ENCODE measurements at regions not wholly inside any gene's neighbourhood (a gene's known extent, or its start where the extent isn't known, plus 50 kb on each side); places are given as distances from the start of the nearest gene placed in this dataset.
A peak's percentile ranks its signal among the peaks of the same experiment; 100 is the strongest.

GRCh38 chr12:89134213-89134770, 218.0 kb downstream of the DUSP6 start:
- Histone ChIP-seq H3K14ac (ENCODE audit: low read length) (no peak overlapping the region), H3K27ac (replicated peaks; ENCODE audit: low read length) (no peak overlapping the region), H2BK120ac (ENCODE audit: low read depth, low read length) (no peak overlapping the region), H2AK5ac (ENCODE audit: low read depth, low read length) (no peak overlapping the region), H3K27me3 (ENCODE audit: control insufficient read depth in 3 of 3, insufficient read depth in 3 of 3, low read depth in 1 of 3, low read length in 3 of 3) (no peaks in the 10 kb centered on the region), H3K9me3 (replicated peaks in 1 of 2; ENCODE audit: control insufficient read depth in 2 of 2, insufficient read depth in 1 of 2, low read depth in 1 of 2, low read length in 2 of 2) (no peaks in the 10 kb centered on the region), H3K4me2 (ENCODE audit: insufficient read depth, low read length, poor library complexity, severe bottlenecking) (no peak overlapping the region), H2BK12ac (ENCODE audit: low read length) (no peak overlapping the region), H4K8ac (ENCODE audit: low read depth, low read length) (no peak overlapping the region), H3K4ac (ENCODE audit: low read length) (no peak overlapping the region), H4K91ac (ENCODE audit: low read depth, low read length, poor library complexity) (no peak overlapping the region), H3K18ac (ENCODE audit: low read length) (no peak overlapping the region), H3K36me3 (replicated peaks in 1 of 2; ENCODE audit: control insufficient read depth in 2 of 2, insufficient read depth in 2 of 2, low read length in 2 of 2) (no peaks in the 10 kb centered on the region), H2BK15ac (ENCODE audit: low read length) (no peak overlapping the region), H3K4me3 (ENCODE audit: low read length in 2 of 2) (no peak overlapping the region), H3K9ac (ENCODE audit: low read depth, low read length, poor library complexity) (no peak overlapping the region), H3K79me1 (ENCODE audit: low read depth, low read length) (no peaks in the 10 kb centered on the region), H3K23ac (ENCODE audit: low read depth, low read length, poor library complexity) (no peak overlapping the region), H2AFZ (ENCODE audit: low read length) (no peak overlapping the region), H3K4me1 (ENCODE audit: control insufficient read depth in 2 of 2, insufficient read depth in 1 of 2, low read depth in 1 of 2, low read length in 2 of 2) (peaks cover 0 to 2% of the 10 kb centered on the region in 2 donors), H2BK5ac (ENCODE audit: low read length) (no peak overlapping the region)
- no peak for DNase-seq (ENCODE audit: low spot score)
- WGBS, 2 donors (ENCODE audit: extremely low coverage in 2 of 2, insufficient read length in 2 of 2, insufficient replicate concordance in 1 of 2): no CpG with 5 or more reads among the region's 3 CpGs

- whole genome bisulfite sequencing, 2 donors (ENCODE audit: extremely low coverage in 2 of 2, insufficient read length in 2 of 2, insufficient replicate concordance in 1 of 2): no CpG with 5 or more reads among the region's 3 CpGs
- no peaks in the 10 kb centered on the region for H3K79me1 ChIP-seq (ENCODE audit: low read depth, low read length)
- no peak overlapping the region for H3K4ac ChIP-seq (ENCODE audit: low read length)
- H4K8ac ChIP-seq (ENCODE audit: low read depth, low read length): no peak overlapping the region
- no peak overlapping the region for H2AK5ac ChIP-seq (ENCODE audit: low read depth, low read length)
- H3K27ac ChIP-seq (replicated peaks; ENCODE audit: low read length): no peak overlapping the region
- no peak overlapping the region for H2BK15ac ChIP-seq (ENCODE audit: low read length)
- H3K4me2 ChIP-seq (ENCODE audit: insufficient read depth, low read length, poor library complexity, severe bottlenecking): no peak overlapping the region
- no peak for DNase-seq (ENCODE audit: low spot score)
- H3K23ac ChIP-seq (ENCODE audit: low read depth, low read length, poor library complexity): no peak overlapping the region
- peak overlapping the region; percentile 14 for H2AFZ ChIP-seq (ENCODE audit: low read length)
- no peak overlapping the region for H4K91ac ChIP-seq (ENCODE audit: low read depth, low read length, poor library complexity)
- no peak overlapping the region for H3K4me3 ChIP-seq (ENCODE audit: low read length in 2 of 2)
- no peak overlapping the region for H2BK5ac ChIP-seq (ENCODE audit: low read length)
- no peaks in the 10 kb centered on the region for H3K27me3 ChIP-seq (ENCODE audit: control insufficient read depth in 3 of 3, insufficient read depth in 3 of 3, low read depth in 1 of 3, low read length in 3 of 3)
- H3K4me1 ChIP-seq (ENCODE audit: control insufficient read depth in 2 of 2, insufficient read depth in 1 of 2, low read depth in 1 of 2, low read length in 2 of 2): peaks cover 2% of the 10 kb centered on the region in 2 donors
- no peaks in the 10 kb centered on the region for H3K9me3 ChIP-seq (replicated peaks in 1 of 2; ENCODE audit: control insufficient read depth in 2 of 2, insufficient read depth in 1 of 2, low read depth in 1 of 2, low read length in 2 of 2)
- no peak overlapping the region for H2BK120ac ChIP-seq (ENCODE audit: low read depth, low read length)
- no peak overlapping the region for H3K18ac ChIP-seq (ENCODE audit: low read length)
- H3K14ac ChIP-seq (ENCODE audit: low read length): no peak overlapping the region
- H3K36me3 ChIP-seq (replicated peaks in 1 of 2; ENCODE audit: control insufficient read depth in 2 of 2, insufficient read depth in 2 of 2, low read length in 2 of 2): no peaks in the 10 kb centered on the region
- no peak overlapping the region for H2BK12ac ChIP-seq (ENCODE audit: low read length)
- H3K9ac ChIP-seq (ENCODE audit: low read depth, low read length, poor library complexity): no peak overlapping the region
Observed at GRCh38 chr12:89129167-89129870, 223.0 kb downstream of the DUSP6 start.

- WGBS, 2 donors (ENCODE audit: extremely low coverage in 2 of 2, insufficient read length in 2 of 2, insufficient replicate concordance in 1 of 2): no CpG with 5 or more reads among the region's 3 CpGs
- no peak for DNase-seq (ENCODE audit: low spot score)
Observed at GRCh38 chr12:89126712-89127111, 225.6 kb downstream of the DUSP6 start.

DNA sequence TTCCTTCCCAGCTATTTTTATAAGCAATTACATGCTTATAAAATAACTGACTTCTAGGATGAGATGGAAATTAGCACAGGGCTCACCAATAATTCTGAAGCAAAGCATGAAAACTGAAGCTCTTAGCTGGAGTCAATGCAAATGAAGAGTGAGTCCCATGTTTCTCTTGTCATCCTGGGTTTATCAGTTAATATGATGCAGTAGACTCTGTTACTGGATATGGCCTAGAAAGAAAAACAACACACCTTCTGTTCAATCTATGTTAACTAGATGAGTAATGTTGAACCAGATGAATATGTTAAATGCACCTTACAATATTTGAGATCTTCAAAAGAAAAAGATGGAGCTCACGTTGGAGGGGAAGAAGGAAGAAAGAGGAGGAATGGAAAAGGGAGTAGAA, 229.4 kb downstream of the DUSP6 start:
- H3K9me3 ChIP-seq (replicated peaks in 1 of 2; ENCODE audit: control insufficient read depth in 2 of 2, insufficient read depth in 1 of 2, low read depth in 1 of 2, low read length in 2 of 2): no peaks in the 10 kb centered on the region
- no peak overlapping the region for H2BK12ac ChIP-seq (ENCODE audit: low read length)
- H2AFZ ChIP-seq (ENCODE audit: low read length): no peak overlapping the region
- H2BK15ac ChIP-seq (ENCODE audit: low read length): no peak overlapping the region
- peaks cover 0 to 2% of the 10 kb centered on the region in 2 donors for H3K4me1 ChIP-seq (ENCODE audit: control insufficient read depth in 2 of 2, insufficient read depth in 1 of 2, low read depth in 1 of 2, low read length in 2 of 2)
- H3K14ac ChIP-seq (ENCODE audit: low read length): no peak overlapping the region
- no peaks in the 10 kb centered on the region for H3K36me3 ChIP-seq (replicated peaks in 1 of 2; ENCODE audit: control insufficient read depth in 2 of 2, insufficient read depth in 2 of 2, low read length in 2 of 2)
- no peak overlapping the region for H3K18ac ChIP-seq (ENCODE audit: low read length)
- no peaks in the 10 kb centered on the region for H3K27me3 ChIP-seq (ENCODE audit: control insufficient read depth in 3 of 3, insufficient read depth in 3 of 3, low read depth in 1 of 3, low read length in 3 of 3)
- no peak overlapping the region for H2BK120ac ChIP-seq (ENCODE audit: low read depth, low read length)
- no peak overlapping the region for H3K4me3 ChIP-seq (ENCODE audit: low read length in 2 of 2)
- WGBS, 2 donors (ENCODE audit: extremely low coverage in 2 of 2, insufficient read length in 2 of 2, insufficient replicate concordance in 1 of 2): no CpG with 5 or more reads among the region's 1 CpG
- H3K9ac ChIP-seq (ENCODE audit: low read depth, low read length, poor library complexity): no peak overlapping the region
- no peak overlapping the region for H2AK5ac ChIP-seq (ENCODE audit: low read depth, low read length)
- H2BK5ac ChIP-seq (ENCODE audit: low read length): no peak overlapping the region
- DNase-seq (ENCODE audit: low spot score): no peak
- no peak overlapping the region for H3K4me2 ChIP-seq (ENCODE audit: insufficient read depth, low read length, poor library complexity, severe bottlenecking)
- H4K8ac ChIP-seq (ENCODE audit: low read depth, low read length): no peak overlapping the region
- H3K79me1 ChIP-seq (ENCODE audit: low read depth, low read length): no peaks in the 10 kb centered on the region
- no peak overlapping the region for H3K23ac ChIP-seq (ENCODE audit: low read depth, low read length, poor library complexity)
- H3K4ac ChIP-seq (ENCODE audit: low read length): no peak overlapping the region
- no peak overlapping the region for H3K27ac ChIP-seq (replicated peaks; ENCODE audit: low read length)
- no peak overlapping the region for H4K91ac ChIP-seq (ENCODE audit: low read depth, low read length, poor library complexity)

More at GRCh38 chr12:89126712-89127111, 225.6 kb downstream of the DUSP6 start:
- no peak overlapping the region for H3K4me3 ChIP-seq (ENCODE audit: low read length in 2 of 2)
- no peak overlapping the region for H2AFZ ChIP-seq (ENCODE audit: low read length)
- H3K79me1 ChIP-seq (ENCODE audit: low read depth, low read length): no peaks in the 10 kb centered on the region
- H3K4me1 ChIP-seq (ENCODE audit: control insufficient read depth in 2 of 2, insufficient read depth in 1 of 2, low read depth in 1 of 2, low read length in 2 of 2): peaks cover 2% of the 10 kb centered on the region in 2 donors
- no peak overlapping the region for H2BK5ac ChIP-seq (ENCODE audit: low read length)
- no peak overlapping the region for H4K8ac ChIP-seq (ENCODE audit: low read depth, low read length)
- H3K18ac ChIP-seq (ENCODE audit: low read length): no peak overlapping the region
- no peak overlapping the region for H2AK5ac ChIP-seq (ENCODE audit: low read depth, low read length)
- no peaks in the 10 kb centered on the region for H3K36me3 ChIP-seq (replicated peaks in 1 of 2; ENCODE audit: control insufficient read depth in 2 of 2, insufficient read depth in 2 of 2, low read length in 2 of 2)
- no peak overlapping the region for H2BK120ac ChIP-seq (ENCODE audit: low read depth, low read length)
- H3K23ac ChIP-seq (ENCODE audit: low read depth, low read length, poor library complexity): no peak overlapping the region
- H4K91ac ChIP-seq (ENCODE audit: low read depth, low read length, poor library complexity): no peak overlapping the region
- no peak overlapping the region for H3K4me2 ChIP-seq (ENCODE audit: insufficient read depth, low read length, poor library complexity, severe bottlenecking)
- no peak overlapping the region for H3K27ac ChIP-seq (replicated peaks; ENCODE audit: low read length)
- no peak overlapping the region for H2BK15ac ChIP-seq (ENCODE audit: low read length)
- no peak overlapping the region for H3K9ac ChIP-seq (ENCODE audit: low read depth, low read length, poor library complexity)
- H3K14ac ChIP-seq (ENCODE audit: low read length): no peak overlapping the region
- H3K27me3 ChIP-seq (ENCODE audit: control insufficient read depth in 3 of 3, insufficient read depth in 3 of 3, low read depth in 1 of 3, low read length in 3 of 3): no peaks in the 10 kb centered on the region
- no peaks in the 10 kb centered on the region for H3K9me3 ChIP-seq (replicated peaks in 1 of 2; ENCODE audit: control insufficient read depth in 2 of 2, insufficient read depth in 1 of 2, low read depth in 1 of 2, low read length in 2 of 2)
- no peak overlapping the region for H3K4ac ChIP-seq (ENCODE audit: low read length)
- H2BK12ac ChIP-seq (ENCODE audit: low read length): no peak overlapping the region

Data from neuronal stem cell (in vitro differentiated cells).